HL-60 (cell line): ENCODE measurements at regions not wholly inside any gene's neighbourhood (a gene's known extent, or its start where the extent isn't known, plus 50 kb on each side); places are given as distances from the start of the nearest gene placed in this dataset.
"Not testable (repeated sequence)": the region's sequence is repeated elsewhere in the genome, so short reads cannot be mapped to it uniquely, and the experiment has no call there.

Experiments
- GABPA ChIP-seq: IDR thresholded peaks from 2 replicates; pipeline ENCODE4 v1.6.1; 2012; ENCODE audit warnings: low read depth
- POLR2AphosphoS5 ChIP-seq: IDR thresholded peaks from 2 replicates; pipeline ENCODE4 v1.6.1; 2012; ENCODE audit warnings: low read depth
- SPI1 ChIP-seq: IDR thresholded peaks from 2 replicates; pipeline ENCODE4 v1.6.1; 2012; ENCODE audit warnings: low read depth, mild to moderate bottlenecking, borderline replicate concordance
- TF ChIP-seq, protein P1 (sequence below): IDR thresholded peaks from one replicate; pipeline ENCODE4 v1.5.1; 2011; ENCODE audit warnings: low read length, control low read depth, inconsistent platforms; ENCODE audit not compliant: insufficient read depth
- TF ChIP-seq, protein P2 (sequence below): IDR thresholded peaks from 2 replicates; pipeline ENCODE4 v1.6.1; 2012; ENCODE audit warnings: low read depth; ENCODE audit not compliant: insufficient replicate concordance

DNA sequence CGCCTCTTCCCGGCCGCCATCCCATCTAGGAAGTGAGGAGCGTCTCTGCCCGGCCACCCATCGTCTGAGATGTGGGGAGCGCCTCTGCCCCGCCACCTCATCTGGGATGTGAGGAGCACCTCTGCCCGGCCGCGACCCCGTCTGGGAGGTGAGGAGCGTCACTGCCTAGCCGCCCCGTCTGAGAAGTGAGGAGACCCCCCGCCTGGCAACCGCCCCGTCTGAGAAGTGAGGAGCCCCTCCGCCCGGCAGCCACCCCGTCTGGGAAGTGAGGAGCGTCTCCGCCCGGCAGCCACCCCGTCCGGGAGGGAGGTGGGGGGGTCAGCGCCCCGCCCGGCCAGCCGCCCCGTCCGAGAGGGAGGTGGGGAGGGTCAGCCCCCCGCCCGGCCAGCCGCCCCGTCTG, 59.7 kb downstream of the ANXA2R start:
- TF ChIP-seq, protein P1, sequence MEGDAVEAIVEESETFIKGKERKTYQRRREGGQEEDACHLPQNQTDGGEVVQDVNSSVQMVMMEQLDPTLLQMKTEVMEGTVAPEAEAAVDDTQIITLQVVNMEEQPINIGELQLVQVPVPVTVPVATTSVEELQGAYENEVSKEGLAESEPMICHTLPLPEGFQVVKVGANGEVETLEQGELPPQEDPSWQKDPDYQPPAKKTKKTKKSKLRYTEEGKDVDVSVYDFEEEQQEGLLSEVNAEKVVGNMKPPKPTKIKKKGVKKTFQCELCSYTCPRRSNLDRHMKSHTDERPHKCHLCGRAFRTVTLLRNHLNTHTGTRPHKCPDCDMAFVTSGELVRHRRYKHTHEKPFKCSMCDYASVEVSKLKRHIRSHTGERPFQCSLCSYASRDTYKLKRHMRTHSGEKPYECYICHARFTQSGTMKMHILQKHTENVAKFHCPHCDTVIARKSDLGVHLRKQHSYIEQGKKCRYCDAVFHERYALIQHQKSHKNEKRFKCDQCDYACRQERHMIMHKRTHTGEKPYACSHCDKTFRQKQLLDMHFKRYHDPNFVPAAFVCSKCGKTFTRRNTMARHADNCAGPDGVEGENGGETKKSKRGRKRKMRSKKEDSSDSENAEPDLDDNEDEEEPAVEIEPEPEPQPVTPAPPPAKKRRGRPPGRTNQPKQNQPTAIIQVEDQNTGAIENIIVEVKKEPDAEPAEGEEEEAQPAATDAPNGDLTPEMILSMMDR, result not testable (repeated sequence)
- not testable (repeated sequence) for TF ChIP-seq POLR2AphosphoS5, GABPA, SPI1
- TF ChIP-seq, protein P2, sequence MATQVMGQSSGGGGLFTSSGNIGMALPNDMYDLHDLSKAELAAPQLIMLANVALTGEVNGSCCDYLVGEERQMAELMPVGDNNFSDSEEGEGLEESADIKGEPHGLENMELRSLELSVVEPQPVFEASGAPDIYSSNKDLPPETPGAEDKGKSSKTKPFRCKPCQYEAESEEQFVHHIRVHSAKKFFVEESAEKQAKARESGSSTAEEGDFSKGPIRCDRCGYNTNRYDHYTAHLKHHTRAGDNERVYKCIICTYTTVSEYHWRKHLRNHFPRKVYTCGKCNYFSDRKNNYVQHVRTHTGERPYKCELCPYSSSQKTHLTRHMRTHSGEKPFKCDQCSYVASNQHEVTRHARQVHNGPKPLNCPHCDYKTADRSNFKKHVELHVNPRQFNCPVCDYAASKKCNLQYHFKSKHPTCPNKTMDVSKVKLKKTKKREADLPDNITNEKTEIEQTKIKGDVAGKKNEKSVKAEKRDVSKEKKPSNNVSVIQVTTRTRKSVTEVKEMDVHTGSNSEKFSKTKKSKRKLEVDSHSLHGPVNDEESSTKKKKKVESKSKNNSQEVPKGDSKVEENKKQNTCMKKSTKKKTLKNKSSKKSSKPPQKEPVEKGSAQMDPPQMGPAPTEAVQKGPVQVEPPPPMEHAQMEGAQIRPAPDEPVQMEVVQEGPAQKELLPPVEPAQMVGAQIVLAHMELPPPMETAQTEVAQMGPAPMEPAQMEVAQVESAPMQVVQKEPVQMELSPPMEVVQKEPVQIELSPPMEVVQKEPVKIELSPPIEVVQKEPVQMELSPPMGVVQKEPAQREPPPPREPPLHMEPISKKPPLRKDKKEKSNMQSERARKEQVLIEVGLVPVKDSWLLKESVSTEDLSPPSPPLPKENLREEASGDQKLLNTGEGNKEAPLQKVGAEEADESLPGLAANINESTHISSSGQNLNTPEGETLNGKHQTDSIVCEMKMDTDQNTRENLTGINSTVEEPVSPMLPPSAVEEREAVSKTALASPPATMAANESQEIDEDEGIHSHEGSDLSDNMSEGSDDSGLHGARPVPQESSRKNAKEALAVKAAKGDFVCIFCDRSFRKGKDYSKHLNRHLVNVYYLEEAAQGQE, result not testable (repeated sequence)
